Smooth muscle cell of the brain vasculature (primary cell): ENCODE measurements at regions not wholly inside any gene's neighbourhood (a gene's known extent, or its start where the extent isn't known, plus 50 kb on each side); places are given as distances from the start of the nearest gene placed in this dataset.
"Not testable (repeated sequence)": the region's sequence is repeated elsewhere in the genome, so short reads cannot be mapped to it uniquely, and the experiment has no call there.

Experiments used
- DNase-seq: peaks from one replicate; pipeline ENCODE4 v3.0.0-alpha.2; 2012; ENCODE audit warnings: low read depth, low spot score

GRCh38 chr9:108047777-108048176, 558.2 kb upstream of the KLF4 start:
- not testable (repeated sequence) for DNase-seq

- DNase-seq: no peak
Observed at GRCh38 chr9:108047264-108047663, 557.7 kb upstream of the KLF4 start.

GRCh38 chr9:108045851-108046250, 556.3 kb upstream of the KLF4 start:
- DNase-seq: no peak

- no peak for DNase-seq
Observed at GRCh38 chr9:108043585-108043984, 554.0 kb upstream of the KLF4 start.

- DNase-seq: no peak
Observed at GRCh38 chr9:108041551-108041950, 552.0 kb upstream of the KLF4 start.

- DNase-seq: no peak
Observed at GRCh38 chr9:108040783-108041182, 551.2 kb upstream of the KLF4 start.

- DNase-seq: no peak
Observed at GRCh38 chr9:108039493-108039892, 549.9 kb upstream of the KLF4 start.

- DNase-seq: no peak
Observed at GRCh38 chr9:108039012-108039411, 549.4 kb upstream of the KLF4 start.

- DNase-seq: no peak
Observed at GRCh38 chr9:108035487-108035886, 545.9 kb upstream of the KLF4 start.

- DNase-seq: no peak
Observed at GRCh38 chr9:108033976-108034964, 544.7 kb upstream of the KLF4 start.

GRCh38 chr9:108032079-108032478, 542.5 kb upstream of the KLF4 start:
- DNase-seq: not testable (repeated sequence)

GRCh38 chr9:108031221-108031620, 541.7 kb upstream of the KLF4 start:
- not testable (repeated sequence) for DNase-seq

GRCh38 chr9:108026718-108027117, 537.1 kb upstream of the KLF4 start:
- DNase-seq: not testable (repeated sequence)

- no peak for DNase-seq
Observed at GRCh38 chr9:108024604-108025003, 535.0 kb upstream of the KLF4 start.

- no peak for DNase-seq
Observed at GRCh38 chr9:108022246-108022935, 532.8 kb upstream of the KLF4 start.

GRCh38 chr9:108021096-108021710, 531.6 kb upstream of the KLF4 start:
- DNase-seq: no peak

GRCh38 chr9:108019821-108020220, 530.3 kb upstream of the KLF4 start:
- DNase-seq: no peak

- DNase-seq: no peak
Observed at GRCh38 chr9:108017671-108018070, 528.1 kb upstream of the KLF4 start.

- no peak for DNase-seq
Observed at GRCh38 chr9:108016446-108016845, 526.9 kb upstream of the KLF4 start.

- no peak for DNase-seq
Observed at GRCh38 chr9:108015690-108016089, 526.1 kb upstream of the KLF4 start.

GRCh38 chr9:108014353-108014752, 524.8 kb upstream of the KLF4 start:
- DNase-seq: no peak
